ENCODE measurements at regions not wholly inside any gene's neighbourhood (a gene's known extent, or its start where the extent isn't known, plus 50 kb on each side); places are given as distances from the start of the nearest gene placed in this dataset.

DNA sequence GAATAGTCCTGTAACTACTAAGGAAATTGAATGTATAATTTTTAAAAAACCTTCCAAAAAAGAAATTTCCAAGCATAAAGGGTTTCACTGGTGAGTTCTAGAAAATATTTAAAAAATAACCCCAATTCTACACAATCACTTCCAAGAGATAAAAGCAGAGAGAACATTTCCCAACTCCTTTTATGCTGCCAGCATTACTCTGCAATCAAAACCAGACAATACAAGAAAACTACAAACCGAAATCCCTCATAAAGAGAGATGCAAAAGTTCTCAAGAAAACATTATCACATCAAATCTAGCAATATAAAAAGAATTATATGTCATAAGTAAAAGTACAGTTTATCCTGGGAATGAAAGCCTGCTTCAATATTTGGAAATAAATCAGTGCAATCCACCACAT, 84.8 kb downstream of the OAT start:
- TF ChIP-seq, protein P1, sequence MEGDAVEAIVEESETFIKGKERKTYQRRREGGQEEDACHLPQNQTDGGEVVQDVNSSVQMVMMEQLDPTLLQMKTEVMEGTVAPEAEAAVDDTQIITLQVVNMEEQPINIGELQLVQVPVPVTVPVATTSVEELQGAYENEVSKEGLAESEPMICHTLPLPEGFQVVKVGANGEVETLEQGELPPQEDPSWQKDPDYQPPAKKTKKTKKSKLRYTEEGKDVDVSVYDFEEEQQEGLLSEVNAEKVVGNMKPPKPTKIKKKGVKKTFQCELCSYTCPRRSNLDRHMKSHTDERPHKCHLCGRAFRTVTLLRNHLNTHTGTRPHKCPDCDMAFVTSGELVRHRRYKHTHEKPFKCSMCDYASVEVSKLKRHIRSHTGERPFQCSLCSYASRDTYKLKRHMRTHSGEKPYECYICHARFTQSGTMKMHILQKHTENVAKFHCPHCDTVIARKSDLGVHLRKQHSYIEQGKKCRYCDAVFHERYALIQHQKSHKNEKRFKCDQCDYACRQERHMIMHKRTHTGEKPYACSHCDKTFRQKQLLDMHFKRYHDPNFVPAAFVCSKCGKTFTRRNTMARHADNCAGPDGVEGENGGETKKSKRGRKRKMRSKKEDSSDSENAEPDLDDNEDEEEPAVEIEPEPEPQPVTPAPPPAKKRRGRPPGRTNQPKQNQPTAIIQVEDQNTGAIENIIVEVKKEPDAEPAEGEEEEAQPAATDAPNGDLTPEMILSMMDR (IDR thresholded peaks at IDR 0.05; ENCODE audit: borderline replicate concordance, control extremely low read depth, extremely low read depth, insufficient read depth, missing control alignments), result no peak
- no peak for DNase-seq (ENCODE audit: low spot score)
- in situ Hi-C loops (cut with MboI; ENCODE audit: low sequenced_read_pairs, unreplicated experiment), result no loop called here

DNA sequence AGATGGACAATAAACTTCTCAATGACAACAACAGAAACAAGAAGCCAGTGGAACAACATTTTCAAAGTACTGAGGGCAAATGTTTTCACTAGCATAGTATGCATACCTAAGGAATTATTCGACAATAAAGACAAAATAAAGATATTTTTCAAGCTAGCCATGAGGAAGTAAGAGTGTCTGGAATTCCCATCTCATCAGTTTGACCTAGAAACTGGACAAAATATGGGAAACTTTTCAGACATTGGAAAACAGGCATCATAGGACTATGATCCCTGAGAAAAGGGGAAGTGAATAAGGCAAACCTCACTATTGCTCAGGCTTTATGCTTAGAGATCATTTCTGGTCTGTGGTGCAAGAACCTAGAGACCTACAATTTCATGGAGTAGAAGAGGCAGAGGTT, 86.3 kb downstream of the OAT start:
- TF ChIP-seq, protein P1 (IDR thresholded peaks at IDR 0.05; ENCODE audit: borderline replicate concordance, control extremely low read depth, extremely low read depth, insufficient read depth, missing control alignments), result no peak
- in situ Hi-C loops (cut with MboI; ENCODE audit: low sequenced_read_pairs, unreplicated experiment), result no loop called here
- no peak for DNase-seq (ENCODE audit: low spot score)

DNA sequence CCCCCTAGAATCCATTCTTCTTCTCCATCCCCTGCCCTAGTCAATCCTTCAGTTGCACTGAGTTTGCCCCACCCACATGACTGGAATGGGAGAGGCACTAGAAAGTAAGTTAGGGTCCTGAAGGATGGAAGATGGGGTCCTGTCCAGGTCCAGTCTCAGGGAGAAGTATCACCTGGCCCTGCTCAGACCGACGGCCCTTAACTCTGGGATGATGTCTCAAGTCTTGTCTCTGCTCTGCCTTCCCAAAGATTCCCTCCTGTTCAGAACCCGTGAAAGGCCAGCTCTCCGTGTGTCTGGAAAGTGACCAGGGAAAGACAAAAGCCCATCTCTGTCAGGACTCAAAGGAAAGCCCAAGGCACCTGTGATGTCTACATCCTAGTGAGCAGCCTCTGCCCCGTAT, 88.8 kb downstream of the OAT start:
- DNase-seq (ENCODE audit: low spot score), result no peak
- in situ Hi-C loops (cut with MboI; ENCODE audit: low sequenced_read_pairs, unreplicated experiment), result no loop called here
- TF ChIP-seq, protein P1 (IDR thresholded peaks at IDR 0.05; ENCODE audit: borderline replicate concordance, control extremely low read depth, extremely low read depth, insufficient read depth, missing control alignments), result no peak

GRCh38 chr10:124329362-124329761, 89.4 kb downstream of the OAT start:
- in situ Hi-C loops (cut with MboI; ENCODE audit: low sequenced_read_pairs, unreplicated experiment), result no loop called here
- no peak for DNase-seq (ENCODE audit: low spot score)
- TF ChIP-seq, protein P1 (IDR thresholded peaks at IDR 0.05; ENCODE audit: borderline replicate concordance, control extremely low read depth, extremely low read depth, insufficient read depth, missing control alignments), result no peak

DNA sequence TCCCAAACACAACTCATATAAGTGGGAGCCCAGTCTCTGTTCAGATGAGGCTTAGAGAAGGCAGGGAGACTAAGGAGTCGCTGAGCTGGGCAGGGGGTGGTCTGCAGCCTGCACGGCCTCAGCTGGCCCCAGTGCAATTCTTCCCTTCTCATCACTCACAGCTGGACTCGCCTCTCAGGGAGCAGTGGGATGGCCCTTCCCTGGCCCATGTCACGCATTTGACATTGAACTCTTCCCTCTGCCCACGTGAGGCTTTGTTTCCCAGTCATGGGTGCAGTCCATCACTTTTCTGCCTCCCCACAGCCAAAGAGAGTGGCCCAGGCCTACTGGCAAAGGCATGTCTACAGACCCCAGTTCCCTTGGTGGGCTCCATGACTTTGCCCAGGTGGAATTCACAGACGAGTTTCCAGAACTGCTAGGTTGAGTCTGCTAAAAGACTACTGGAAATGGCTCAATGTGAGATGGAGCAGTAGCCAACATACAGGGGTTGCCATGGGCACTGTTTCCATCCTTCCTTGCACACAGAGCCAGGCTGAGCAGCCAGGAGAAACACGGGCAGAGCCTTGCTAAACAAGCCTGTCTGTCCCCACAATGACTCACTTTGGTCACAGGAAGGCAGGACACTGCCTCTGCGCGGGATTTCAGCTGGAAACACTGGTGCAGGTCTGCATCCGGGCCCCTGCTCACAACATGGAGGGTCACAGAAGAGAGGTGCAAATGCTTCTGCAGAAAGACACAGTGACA, 90.1 kb downstream of the OAT start:
- DNase-seq (ENCODE audit: low spot score), result no peak
- TF ChIP-seq, protein P1 (IDR thresholded peaks at IDR 0.05; ENCODE audit: borderline replicate concordance, control extremely low read depth, extremely low read depth, insufficient read depth, missing control alignments), result no peak
- in situ Hi-C loops (cut with MboI; ENCODE audit: low sequenced_read_pairs, unreplicated experiment), result no loop called here

- TF ChIP-seq, protein P1 (IDR thresholded peaks at IDR 0.05; ENCODE audit: borderline replicate concordance, control extremely low read depth, extremely low read depth, insufficient read depth, missing control alignments), result no peak
- no peak for DNase-seq (ENCODE audit: low spot score)
Measured at GRCh38 chr10:124325998-124326636, 92.6 kb downstream of the OAT start.

More at GRCh38 chr10:124325998-124326636, 92.6 kb downstream of the OAT start:
- in situ Hi-C loops (cut with MboI; ENCODE audit: low sequenced_read_pairs, unreplicated experiment), result no loop called here

Data from GM13976 (cell line).